ENCODE measurements at regions not wholly inside any gene's neighbourhood (a gene's known extent, or its start where the extent isn't known, plus 50 kb on each side); places are given as distances from the start of the nearest gene placed in this dataset.
"Not testable (repeated sequence)": the region's sequence is repeated elsewhere in the genome, so short reads cannot be mapped to it uniquely, and the experiment has no call there.

GRCh38 chr11:92546603-92547002 is 322.0 kb downstream of the FAT3 start:
- DNase-seq, result no peak

- no peak for DNase-seq
These were observed 325.8 kb downstream of the FAT3 start for GRCh38 chr11:92550411-92550810.

- no peak for DNase-seq
These were observed 326.3 kb downstream of the FAT3 start for GRCh38 chr11:92550871-92551270.

GRCh38 chr11:92552942-92553341 is 328.3 kb downstream of the FAT3 start:
- DNase-seq, result no peak

GRCh38 chr11:92554688-92555087 is 330.1 kb downstream of the FAT3 start:
- DNase-seq, result no peak

- DNase-seq, result no peak
These were observed 331.8 kb downstream of the FAT3 start for GRCh38 chr11:92556431-92556830.

- no peak for DNase-seq
These were observed 333.3 kb downstream of the FAT3 start for GRCh38 chr11:92557879-92558278.

GRCh38 chr11:92558323-92558722 is 333.7 kb downstream of the FAT3 start:
- no peak for DNase-seq

- DNase-seq, result no peak
These were observed 345.1 kb downstream of the FAT3 start for GRCh38 chr11:92569726-92570125.

- no peak for DNase-seq
These were observed 347.9 kb downstream of the FAT3 start for GRCh38 chr11:92572559-92572958.

- DNase-seq, result no peak
These were observed 351.7 kb downstream of the FAT3 start for GRCh38 chr11:92576315-92576714.

- DNase-seq, result no peak
These were observed 356.3 kb downstream of the FAT3 start for GRCh38 chr11:92580908-92581307.

GRCh38 chr11:92588393-92588792 is 363.8 kb downstream of the FAT3 start:
- no peak for DNase-seq

- DNase-seq, result no peak
These were observed 364.9 kb downstream of the FAT3 start for GRCh38 chr11:92589512-92589911.

- DNase-seq, result no peak
These were observed 366.9 kb downstream of the FAT3 start for GRCh38 chr11:92591521-92591920.

- no peak for DNase-seq
These were observed 369.6 kb downstream of the FAT3 start for GRCh38 chr11:92594251-92594650.

GRCh38 chr11:92595052-92595451 is 370.4 kb downstream of the FAT3 start:
- no peak for DNase-seq

- no peak for DNase-seq
These were observed 372.1 kb downstream of the FAT3 start for GRCh38 chr11:92596596-92597317.

GRCh38 chr11:92601048-92601447 is 368.4 kb upstream of the MTNR1B start:
- no peak for DNase-seq

GRCh38 chr11:92605667-92606066 is 363.8 kb upstream of the MTNR1B start:
- DNase-seq, result no peak

- DNase-seq, result no peak
These were observed 361.3 kb upstream of the MTNR1B start for GRCh38 chr11:92607969-92608722.

GRCh38 chr11:92611157-92611556 is 358.3 kb upstream of the MTNR1B start:
- DNase-seq, result no peak

GRCh38 chr11:92618020-92618419 is 351.4 kb upstream of the MTNR1B start:
- DNase-seq, result not testable (repeated sequence)

- no peak for DNase-seq
These were observed 346.4 kb upstream of the MTNR1B start for GRCh38 chr11:92623055-92623454.

GRCh38 chr11:92625894-92626293 is 343.6 kb upstream of the MTNR1B start:
- DNase-seq, result no peak

Measured in GDM1 (cell line).